H9 (cell line): ENCODE measurements at regions not wholly inside any gene's neighbourhood (a gene's known extent, or its start where the extent isn't known, plus 50 kb on each side); places are given as distances from the start of the nearest gene placed in this dataset.

Experiments
- DNase-seq: peaks from one replicate; pipeline ENCODE4 v3.0.0-alpha.2; 2017
- H2AFZ ChIP-seq: one replicate; pipeline ENCODE4 v1.6.1; 2013; ENCODE audit warnings: mild to moderate bottlenecking, low read length, control low read depth, moderate library complexity
- H2AK5ac ChIP-seq: 2 replicates; pipeline ENCODE4 v1.6.1; 2013; ENCODE audit warnings: low read length, control low read depth, mixed read lengths; ENCODE audit not compliant: insufficient read length
- H2BK120ac ChIP-seq: one replicate; pipeline ENCODE4 v1.6.1; 2013; ENCODE audit warnings: low read depth, mild to moderate bottlenecking, low read length, control low read depth, inconsistent platforms; ENCODE audit not compliant: poor library complexity, severe bottlenecking
- H2BK12ac ChIP-seq: 2 replicates; pipeline ENCODE4 v1.6.1; 2013; ENCODE audit warnings: low read length, control low read depth, mixed read lengths, low read depth; ENCODE audit not compliant: insufficient read length
- H2BK15ac ChIP-seq: 2 replicates; pipeline ENCODE4 v1.6.1; 2013; ENCODE audit warnings: low read depth, low read length, control low read depth
- H2BK20ac ChIP-seq: one replicate; pipeline ENCODE4 v1.6.1; 2013; ENCODE audit warnings: low read depth, mild to moderate bottlenecking, low read length, control low read depth, inconsistent platforms; ENCODE audit not compliant: poor library complexity, severe bottlenecking
- H2BK5ac ChIP-seq: 2 replicates; pipeline ENCODE4 v1.6.1; 2013; ENCODE audit warnings: low read length, control low read depth, mixed read lengths; ENCODE audit not compliant: insufficient read length
- H3K14ac ChIP-seq: 2 replicates; pipeline ENCODE4 v1.6.1; 2013; ENCODE audit warnings: low read length, control low read depth; ENCODE audit not compliant: insufficient read depth
- H3K18ac ChIP-seq: 2 replicates; pipeline ENCODE4 v1.6.1; 2013; ENCODE audit warnings: low read depth, mild to moderate bottlenecking, mixed read lengths, low read length, control low read depth; ENCODE audit not compliant: insufficient read length
- H3K23ac ChIP-seq: 2 replicates; pipeline ENCODE4 v1.6.1; 2013; ENCODE audit warnings: low read length, control low read depth, mixed read lengths, low read depth; ENCODE audit not compliant: insufficient read length
- H3K23me2 ChIP-seq: 2 replicates; pipeline ENCODE4 v1.6.1; 2013; ENCODE audit warnings: low read depth, mild to moderate bottlenecking, mixed read lengths, low read length, control low read depth; ENCODE audit not compliant: insufficient read length, poor library complexity, severe bottlenecking
- H3K27ac ChIP-seq: 2 replicates; pipeline ENCODE4 v1.5.1; 2013; ENCODE audit warnings: low read length, control low read depth, mixed read lengths, low read depth; ENCODE audit not compliant: insufficient read length
- H3K27me3 ChIP-seq: 2 replicates; pipeline ENCODE4 v1.6.1; 2013; ENCODE audit warnings: low read length, control low read depth, inconsistent platforms; ENCODE audit not compliant: insufficient read depth
- H3K4ac ChIP-seq: 2 replicates; pipeline ENCODE4 v1.6.1; 2013; ENCODE audit warnings: low read depth, mild to moderate bottlenecking, control low read depth, inconsistent platforms, low read length, moderate library complexity
- H3K4me1 ChIP-seq: 2 replicates; pipeline ENCODE4 v1.6.1; 2013; ENCODE audit warnings: low read length, control low read depth, inconsistent platforms; ENCODE audit not compliant: insufficient read depth
- H3K4me2 ChIP-seq: 2 replicates; pipeline ENCODE4 v1.6.1; 2013; ENCODE audit warnings: low read length, control low read depth, mixed read lengths; ENCODE audit not compliant: insufficient read length, insufficient read depth
- H3K56ac ChIP-seq: 2 replicates; pipeline ENCODE4 v1.6.1; 2013; ENCODE audit warnings: low read depth, mild to moderate bottlenecking, mixed read lengths, low read length, control low read depth; ENCODE audit not compliant: insufficient read length
- H3K79me1 ChIP-seq: 2 replicates; pipeline ENCODE4 v1.6.1; 2013; ENCODE audit warnings: low read depth, mild to moderate bottlenecking, moderate library complexity, low read length, control low read depth, inconsistent platforms; ENCODE audit not compliant: insufficient read depth, poor library complexity, severe bottlenecking
- H3K79me2 ChIP-seq: 2 replicates; pipeline ENCODE4 v1.6.1; 2013; ENCODE audit warnings: low read length, control low read depth, inconsistent platforms; ENCODE audit not compliant: insufficient read depth
- H3K9ac ChIP-seq: 2 replicates; pipeline ENCODE4 v1.6.1; 2013; ENCODE audit warnings: low read length, control low read depth, mixed read lengths; ENCODE audit not compliant: insufficient read length; ENCODE audit errors: extremely low read depth
- H3K9me3 ChIP-seq: one replicate; pipeline ENCODE4 v1.6.1; 2013; ENCODE audit warnings: low read depth, low read length, inconsistent platforms; ENCODE audit not compliant: control insufficient read depth
- H3T11ph ChIP-seq: one replicate; pipeline ENCODE4 v1.6.1; 2013; ENCODE audit warnings: mild to moderate bottlenecking, low read length, control low read depth, inconsistent platforms
- H4K20me1 ChIP-seq: one replicate; pipeline ENCODE4 v1.6.1; 2013; ENCODE audit not compliant: control insufficient read depth, insufficient read length, insufficient read depth
- H4K5ac ChIP-seq: 2 replicates; pipeline ENCODE4 v1.6.1; 2013; ENCODE audit warnings: low read depth, mild to moderate bottlenecking, mixed read lengths, low read length, control low read depth; ENCODE audit not compliant: insufficient read length
- H4K8ac ChIP-seq: replicated peaks from 2 replicates; pipeline ENCODE4 v1.6.1; 2013; ENCODE audit warnings: low read length, control low read depth, mixed read lengths, low read depth; ENCODE audit not compliant: insufficient read length
- H4K91ac ChIP-seq: 2 replicates; pipeline ENCODE4 v1.6.1; 2013; ENCODE audit warnings: low read depth, mild to moderate bottlenecking, moderate library complexity, mixed read lengths, low read length, control low read depth; ENCODE audit not compliant: insufficient read length
- H3K27ac Mint-ChIP-seq, 3 experiments: 2 replicates in 2 of 3; 3 replicates in 1 of 3; pipeline ENCODE4 v1.8.0; 2020 to 2021; ENCODE audit warnings: mixed read lengths in 3 of 3, mild to moderate bottlenecking in 1 of 3, moderate library complexity in 1 of 3
- H3K27me3 Mint-ChIP-seq: 2 replicates; pipeline ENCODE4 v1.8.0; 2021; ENCODE audit warnings: low read depth, mild to moderate bottlenecking, moderate library complexity, mixed read lengths
- H3K36me3 Mint-ChIP-seq, 3 experiments: 2 replicates in 2 of 3; 3 replicates in 1 of 3; pipeline ENCODE4 v1.8.0; 2020 to 2021; ENCODE audit warnings: low read depth in 3 of 3, mixed read lengths in 3 of 3; ENCODE audit not compliant: insufficient read depth in 1 of 3
- H3K4me1 Mint-ChIP-seq, 2 experiments: 2 replicates each; pipeline ENCODE4 v1.8.0; 2020; ENCODE audit warnings: mixed read lengths in 2 of 2
- H3K4me3 Mint-ChIP-seq, 2 experiments: 2 replicates in 1 of 2; 3 replicates in 1 of 2; pipeline ENCODE4 v1.8.0; 2020 to 2021; ENCODE audit warnings: mild to moderate bottlenecking in 2 of 2, mixed read lengths in 2 of 2, moderate library complexity in 1 of 2
- H3K9me3 Mint-ChIP-seq, 2 experiments: 2 replicates in 1 of 2; 3 replicates in 1 of 2; pipeline ENCODE4 v1.8.0; 2020; ENCODE audit warnings: mild to moderate bottlenecking in 2 of 2, mixed read lengths in 2 of 2, moderate library complexity in 1 of 2
- WGBS: extraction: QIAGEN DNeasy Blood & Tissue Kit; methylation state at CpG from one replicate; pipeline ENCODE4 v1.1.7; 2013; ENCODE audit warnings: missing lambda C conversion rate, low lambda C conversion rate, mixed read lengths; ENCODE audit not compliant: insufficient read length; ENCODE audit errors: extremely low coverage; 5-methylcytosine and 5-hydroxymethylcytosine counted together
- TF ChIP-seq, protein P1 (sequence below): fragments of 200-600 bp; sonication (generic); conservative IDR thresholded peaks from 3 replicates; pipeline ENCODE4 v1.8.0; 2021; ENCODE audit warnings: antibody characterized with exemption, mild to moderate bottlenecking

DNA sequence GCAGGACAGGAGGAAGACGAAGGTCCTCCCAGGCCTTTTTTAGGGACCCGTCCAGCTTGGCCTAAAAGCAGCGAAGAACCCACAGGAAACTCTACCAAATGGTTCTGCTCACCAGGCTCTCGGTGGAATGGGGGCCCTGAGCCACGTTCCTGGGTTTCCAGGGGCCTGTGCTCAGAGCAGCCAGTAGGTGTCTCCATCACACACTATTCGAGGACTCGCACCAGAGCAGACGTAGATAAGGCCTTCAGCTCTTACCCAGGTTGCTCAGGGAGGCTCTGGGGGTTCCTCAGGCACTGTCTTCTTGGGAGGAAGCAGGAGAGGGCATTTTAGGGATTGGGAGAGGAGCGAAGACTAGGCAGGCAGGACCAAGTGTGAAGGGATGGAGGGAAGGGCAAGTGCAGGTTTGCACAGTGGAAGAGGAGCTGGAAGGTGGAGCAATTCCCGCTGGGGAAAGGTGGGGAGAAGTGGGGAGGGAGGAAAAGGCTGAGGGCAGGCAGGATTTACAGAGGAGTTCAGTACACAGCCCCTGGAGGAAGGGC is 157.1 kb downstream of the RGS9 start:
- Mint-ChIP-seq H3K27ac (peak overlapping the region in 2 of 3 experiments; percentile 41 to 63; a peak in 3 of 7 replicates), H3K4me3 (no peak overlapping the region; a peak in 1 of 5 replicates), H3K36me3 (no peaks in the 10 kb centered on the region; a peak in 1 of 7 replicates), H3K4me1 (peaks cover 21 to 28% of the 10 kb centered on the region in 2 experiments), H3K9me3 (0 out of 5 replicates have a peak, but pooled peaks cover 0 to 2% of the 10 kb centered on the region in 2 experiments), H3K27me3 (peaks cover 9% of the 10 kb centered on the region)
- Histone ChIP-seq H4K8ac (no peak overlapping the region), H3K27ac (no peak overlapping the region), H3K27me3 (no peaks in the 10 kb centered on the region), H4K20me1 (no peaks in the 10 kb centered on the region), H3K9me3 (no peaks in the 10 kb centered on the region), H3K79me1 (no peaks in the 10 kb centered on the region), H3K9ac (no peak overlapping the region), H3T11ph (no peak overlapping the region), H3K14ac (no peak overlapping the region), H2BK12ac (no peak overlapping the region), H2AFZ (peak overlapping the region; percentile 45), H2BK20ac (no peak overlapping the region), H3K4me1 (peaks cover 7% of the 10 kb centered on the region; the same call in 1 of the 2 replicates), H2BK5ac (no peak overlapping the region), H3K4me2 (no peak overlapping the region), H3K18ac (no peak overlapping the region), H2AK5ac (no peak overlapping the region), H3K56ac (no peak overlapping the region), H3K79me2 (no peaks in the 10 kb centered on the region), H2BK15ac (no peak overlapping the region), H3K23me2 (no peaks in the 10 kb centered on the region), H3K23ac (no peak overlapping the region), H2BK120ac (no peak overlapping the region), H3K4ac (no peak overlapping the region), H4K5ac (no peak overlapping the region), H4K91ac (no peak overlapping the region)
- peak; percentile 94 for DNase-seq
- TF ChIP-seq, protein P1, sequence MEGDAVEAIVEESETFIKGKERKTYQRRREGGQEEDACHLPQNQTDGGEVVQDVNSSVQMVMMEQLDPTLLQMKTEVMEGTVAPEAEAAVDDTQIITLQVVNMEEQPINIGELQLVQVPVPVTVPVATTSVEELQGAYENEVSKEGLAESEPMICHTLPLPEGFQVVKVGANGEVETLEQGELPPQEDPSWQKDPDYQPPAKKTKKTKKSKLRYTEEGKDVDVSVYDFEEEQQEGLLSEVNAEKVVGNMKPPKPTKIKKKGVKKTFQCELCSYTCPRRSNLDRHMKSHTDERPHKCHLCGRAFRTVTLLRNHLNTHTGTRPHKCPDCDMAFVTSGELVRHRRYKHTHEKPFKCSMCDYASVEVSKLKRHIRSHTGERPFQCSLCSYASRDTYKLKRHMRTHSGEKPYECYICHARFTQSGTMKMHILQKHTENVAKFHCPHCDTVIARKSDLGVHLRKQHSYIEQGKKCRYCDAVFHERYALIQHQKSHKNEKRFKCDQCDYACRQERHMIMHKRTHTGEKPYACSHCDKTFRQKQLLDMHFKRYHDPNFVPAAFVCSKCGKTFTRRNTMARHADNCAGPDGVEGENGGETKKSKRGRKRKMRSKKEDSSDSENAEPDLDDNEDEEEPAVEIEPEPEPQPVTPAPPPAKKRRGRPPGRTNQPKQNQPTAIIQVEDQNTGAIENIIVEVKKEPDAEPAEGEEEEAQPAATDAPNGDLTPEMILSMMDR: peak; percentile 89
- WGBS: no CpG with 5 or more reads among the region's 10 CpGs
